GM12878 (cell line): ENCODE measurements at regions not wholly inside any gene's neighbourhood (a gene's known extent, or its start where the extent isn't known, plus 50 kb on each side); places are given as distances from the start of the nearest gene placed in this dataset.

ENCODE experiments used
- ATF7 ChIP-seq: fragments of 450-650 bp; IDR thresholded peaks from 2 replicates; pipeline ENCODE4 v1.6.1; 2016; ENCODE audit warnings: low read depth, mild to moderate bottlenecking
- BACH1 ChIP-seq: fragments of 450-650 bp; IDR thresholded peaks from 2 replicates; pipeline ENCODE4 v1.6.1; 2017; ENCODE audit warnings: mild to moderate bottlenecking, borderline replicate concordance
- BHLHE40 ChIP-seq, 2 experiments: fragments of 450-650 bp in 1 of 2; IDR thresholded peaks; 2 replicates each; pipeline ENCODE4 v1.6.1; 2011 to 2017; ENCODE audit warnings: low read depth in 2 of 2, borderline replicate concordance in 1 of 2, improper control_type of control experiment in 1 of 2, low read length in 1 of 2, mild to moderate bottlenecking in 1 of 2
- CREB1 ChIP-seq: IDR thresholded peaks from 2 replicates; pipeline ENCODE4 v1.6.1; 2012; ENCODE audit warnings: low read depth, mild to moderate bottlenecking, inconsistent platforms
- E2F4 ChIP-seq: IDR thresholded peaks from 2 replicates; pipeline ENCODE4 v1.6.1; 2012; ENCODE audit warnings: low read depth, low read length, improper control_type of control experiment
- FOXM1 ChIP-seq: IDR thresholded peaks from 2 replicates; pipeline ENCODE4 v1.6.1; 2012; ENCODE audit warnings: low read depth, mild to moderate bottlenecking, inconsistent platforms, low read length, moderate library complexity
- GATAD2B ChIP-seq: fragments of 450-650 bp; conservative IDR thresholded peaks from 2 replicates; pipeline ENCODE4 v1.6.1; 2017; ENCODE audit warnings: low read depth, mild to moderate bottlenecking, moderate library complexity
- IRF5 ChIP-seq: fragments of 450-650 bp; IDR thresholded peaks from 2 replicates; pipeline ENCODE4 v1.6.1; 2017; ENCODE audit warnings: borderline replicate concordance
- MEF2A ChIP-seq: IDR thresholded peaks from 2 replicates; pipeline ENCODE4 v1.6.1; 2011; ENCODE audit warnings: low read depth, mild to moderate bottlenecking, low read length, moderate library complexity; ENCODE audit not compliant: insufficient read depth
- MYC ChIP-seq: IDR thresholded peaks from 2 replicates; pipeline ENCODE4 v1.6.1; 2011; ENCODE audit warnings: mild to moderate bottlenecking, low read length, moderate library complexity, inconsistent platforms; ENCODE audit not compliant: insufficient read depth, insufficient replicate concordance, insufficient read length, severe bottlenecking
- NFXL1 ChIP-seq: fragments of 450-650 bp; IDR thresholded peaks from 2 replicates; pipeline ENCODE4 v1.6.1; 2017; ENCODE audit warnings: antibody characterized with exemption, mild to moderate bottlenecking, borderline replicate concordance
- NFYB ChIP-seq: IDR thresholded peaks from 2 replicates; pipeline ENCODE4 v1.6.1; 2011; ENCODE audit warnings: low read depth, mild to moderate bottlenecking, low read length, improper control_type of control experiment, moderate library complexity; ENCODE audit not compliant: insufficient read depth
- NKRF ChIP-seq: fragments of 450-650 bp; conservative IDR thresholded peaks from 2 replicates; pipeline ENCODE4 v1.6.1; 2017; ENCODE audit warnings: mild to moderate bottlenecking, moderate library complexity
- NR2F1 ChIP-seq: fragments of 450-650 bp; conservative IDR thresholded peaks from 2 replicates; pipeline ENCODE4 v1.6.1; 2017; ENCODE audit warnings: mild to moderate bottlenecking
- POLR2A ChIP-seq: IDR thresholded peaks from 2 replicates; pipeline ENCODE4 v1.6.1; 2011; ENCODE audit warnings: low read depth, mild to moderate bottlenecking, low read length
- RAD51 ChIP-seq: fragments of 450-650 bp; IDR thresholded peaks from 2 replicates; pipeline ENCODE4 v1.6.1; 2016; ENCODE audit warnings: moderate library complexity, mild to moderate bottlenecking, inconsistent platforms
- RCOR1 ChIP-seq: conservative IDR thresholded peaks from 2 replicates; pipeline ENCODE4 v1.6.1; 2012; ENCODE audit warnings: low read depth, low read length, improper control_type of control experiment
- RELA ChIP-seq: fragments of 450-650 bp; IDR thresholded peaks from 2 replicates; pipeline ENCODE4 v1.8.0; 2014; ENCODE audit warnings: borderline replicate concordance; ENCODE audit not compliant: partially characterized antibody
- SKIL ChIP-seq: fragments of 450-650 bp; IDR thresholded peaks from 2 replicates; pipeline ENCODE4 v1.6.1; 2017; ENCODE audit warnings: mild to moderate bottlenecking, low read depth, inconsistent platforms; ENCODE audit not compliant: poor library complexity, severe bottlenecking
- SMAD5 ChIP-seq: IDR thresholded peaks from 2 replicates; pipeline ENCODE4 v1.6.1; 2016; ENCODE audit warnings: antibody characterized with exemption, low read depth
- SMARCA5 ChIP-seq: fragments of 450-650 bp; IDR thresholded peaks from 2 replicates; pipeline ENCODE4 v1.6.1; 2017; ENCODE audit warnings: mild to moderate bottlenecking
- SP1 ChIP-seq: IDR thresholded peaks from one replicate; pipeline ENCODE4 v1.6.1; 2011; ENCODE audit warnings: low read depth, low read length
- SRF ChIP-seq, 2 experiments: IDR thresholded peaks; 2 replicates each; pipeline ENCODE4 v1.6.1; 2011; ENCODE audit warnings: low read depth in 2 of 2, low read length in 2 of 2, mild to moderate bottlenecking in 1 of 2, moderate library complexity in 1 of 2
- STAT3 ChIP-seq: IDR thresholded peaks from 2 replicates; pipeline ENCODE4 v1.6.1; 2011; ENCODE audit warnings: low read depth, low read length, improper control_type of control experiment
- ZNF217 ChIP-seq: fragments of 450-650 bp; IDR thresholded peaks from 2 replicates; pipeline ENCODE4 v1.6.1; 2017; ENCODE audit warnings: antibody characterized with exemption, mild to moderate bottlenecking

GRCh38 chr9:6068983-6069382 lies 53.6 kb upstream of the RANBP6 start (continued):
- no peak for TF ChIP-seq SKIL
- no peak for TF ChIP-seq MEF2A
- peak; percentile 88 for TF ChIP-seq ATF7
- no peak for TF ChIP-seq MYC
- TF ChIP-seq NFXL1: no peak
- TF ChIP-seq POLR2A: no peak
- TF ChIP-seq RAD51: peak; percentile 73; the same call in 1 of the 2 replicates
- TF ChIP-seq FOXM1: no peak
- no peak for TF ChIP-seq SRF (IDR thresholded peaks at IDR 0.05; ENCODE audit: low read depth in 2 of 2, low read length in 2 of 2)
- TF ChIP-seq SMARCA5: no peak
- TF ChIP-seq CREB1: no peak
- peak; percentile 22 to 30; a peak in 1 of 4 replicates for TF ChIP-seq BHLHE40 (IDR thresholded peaks at IDR 0.05; ENCODE audit: borderline replicate concordance in 1 of 2, low read depth in 2 of 2, low read length in 1 of 2)
- TF ChIP-seq GATAD2B: no peak
- TF ChIP-seq SMAD5: no peak
- TF ChIP-seq NR2F1: no peak
- no peak for TF ChIP-seq STAT3
- TF ChIP-seq NKRF: no peak
- no peak for TF ChIP-seq E2F4
- TF ChIP-seq NFYB: no peak
- no peak for TF ChIP-seq IRF5
- no peak for TF ChIP-seq RCOR1
- TF ChIP-seq RELA: no peak
- TF ChIP-seq ZNF217: no peak
- TF ChIP-seq SP1: no peak
- TF ChIP-seq BACH1: no peak; the same call in 1 of the 2 replicates
